Activated CD8-positive, alpha-beta memory T cell treated with anti-CD3 and anti-CD28 coated beads for 36 hours (primary cell): ENCODE measurements at regions not wholly inside any gene's neighbourhood (a gene's known extent, or its start where the extent isn't known, plus 50 kb on each side); places are given as distances from the start of the nearest gene placed in this dataset.
"Not testable (repeated sequence)": the region's sequence is repeated elsewhere in the genome, so short reads cannot be mapped to it uniquely, and the experiment has no call there.

Experiments used
- CTCF ChIA-PET: fragments of 350-600 bp; sonication (Branson Sonifier 250); formaldehyde crosslinking; loops from one replicate; lab custom pipeline; 2021; ENCODE audit warnings: antibody characterized with exemption; lab: Charles Lee
- POLR2A ChIA-PET: fragments of 350-600 bp; sonication (Branson Sonifier 250); formaldehyde crosslinking; loops from one replicate; lab custom pipeline; 2021; ENCODE audit warnings: antibody characterized with exemption; lab: Charles Lee

DNA sequence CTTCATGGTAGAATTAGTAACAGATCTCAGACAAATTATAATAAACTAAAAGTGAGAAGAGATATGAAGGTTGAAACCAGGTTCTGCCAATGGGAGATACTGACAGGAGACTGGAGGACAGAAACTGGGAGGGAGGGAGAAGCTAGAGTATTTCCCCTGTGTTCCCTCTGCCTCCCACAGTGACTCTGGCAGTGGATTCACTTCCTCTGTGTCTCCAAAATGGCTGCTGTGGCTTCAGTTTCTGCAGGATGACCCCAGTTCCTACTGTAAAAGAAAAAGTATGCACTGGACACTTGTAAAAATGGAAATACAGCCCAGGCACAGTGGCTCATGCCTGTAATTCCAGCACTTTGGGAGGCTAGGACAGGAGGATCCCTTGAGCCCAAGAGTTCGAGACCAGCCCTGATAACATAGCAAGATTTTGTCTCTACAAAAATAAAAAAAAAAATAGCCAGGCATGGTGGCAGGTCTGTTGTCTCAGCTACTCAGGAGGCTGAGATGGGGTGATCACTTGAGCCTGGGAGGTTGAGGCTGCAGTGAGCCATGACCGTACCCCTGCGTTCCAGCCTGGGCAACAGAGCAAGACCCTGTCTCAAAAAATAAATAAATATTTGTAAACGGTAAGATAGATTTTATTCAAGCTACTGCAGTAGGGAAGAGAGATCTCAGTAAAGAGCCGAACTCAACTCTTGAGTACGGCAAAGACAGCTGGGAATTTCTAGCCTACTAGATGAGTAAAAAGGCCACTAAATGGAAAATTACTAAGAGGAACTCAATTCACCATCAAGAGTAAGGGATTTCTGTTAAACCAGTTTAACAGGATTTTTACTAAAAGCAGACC lies 156.6 kb upstream of the TRIM24 start:
- CTCF ChIA-PET = no interaction called here
- POLR2A ChIA-PET = no interaction called here

DNA sequence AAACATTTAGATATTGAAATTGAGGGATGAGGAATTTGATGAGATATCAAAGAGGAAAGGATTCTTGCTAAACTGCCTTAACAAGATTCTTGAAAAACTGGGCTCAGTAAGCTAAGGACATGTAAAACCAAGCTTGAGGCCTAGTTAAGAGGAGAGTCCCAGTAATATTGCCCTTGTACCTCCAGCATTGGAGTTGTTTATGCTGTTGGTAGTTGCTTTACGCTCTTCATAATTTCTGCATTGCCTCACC lies 156.1 kb upstream of the TRIM24 start:
- ChIA-PET CTCF (no interaction called here), POLR2A (no interaction called here)

DNA sequence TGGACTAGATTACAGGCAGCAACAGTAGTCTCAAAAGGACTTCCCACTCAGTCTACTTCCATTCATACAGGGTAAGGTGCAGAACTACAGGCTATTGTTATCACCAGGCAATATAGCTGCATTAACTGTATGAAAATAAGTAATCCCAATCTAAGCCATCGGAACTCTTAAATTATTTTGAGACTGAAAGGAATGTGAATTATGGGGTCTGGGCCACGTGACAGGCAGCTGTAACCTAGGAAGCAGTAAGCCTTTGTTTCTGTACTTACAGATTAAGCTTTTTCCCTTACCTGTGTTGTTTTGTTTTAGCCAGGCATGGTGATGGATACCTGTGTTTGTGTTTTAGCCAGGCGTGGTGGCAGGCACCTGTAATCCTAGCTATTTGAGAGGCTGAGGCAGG lies 152.4 kb upstream of the TRIM24 start:
- ChIA-PET POLR2A (no interaction called here), CTCF (interaction anchor here (1.3 kb wide), 1 partner anchor 19 kb away, joined by 3 read pairs; no protein-coding TSS in a partner anchor)

DNA sequence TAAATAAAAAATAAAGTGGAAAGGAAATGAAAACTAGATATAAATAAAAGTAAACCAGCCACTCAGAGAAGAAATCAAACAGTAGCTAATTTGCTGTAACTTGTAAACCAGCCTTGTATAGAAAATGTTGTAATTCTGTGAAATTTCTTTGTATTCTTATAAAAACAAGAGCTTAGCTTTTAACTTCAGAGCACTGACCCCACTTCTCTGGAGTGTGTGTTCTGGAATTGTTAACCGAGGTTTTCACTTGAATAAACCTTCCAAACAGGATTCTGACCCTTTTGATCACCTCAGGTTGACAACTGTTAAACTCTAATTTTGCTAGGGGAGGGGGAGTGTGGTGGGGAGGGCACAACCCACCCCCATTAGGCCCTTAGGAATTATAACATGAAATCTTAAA lies 151.9 kb upstream of the TRIM24 start:
- ChIA-PET POLR2A (no interaction called here), CTCF (interaction anchor here (1.3 kb wide), 1 partner anchor 18 kb away, joined by 3 read pairs; no protein-coding TSS in a partner anchor)

DNA sequence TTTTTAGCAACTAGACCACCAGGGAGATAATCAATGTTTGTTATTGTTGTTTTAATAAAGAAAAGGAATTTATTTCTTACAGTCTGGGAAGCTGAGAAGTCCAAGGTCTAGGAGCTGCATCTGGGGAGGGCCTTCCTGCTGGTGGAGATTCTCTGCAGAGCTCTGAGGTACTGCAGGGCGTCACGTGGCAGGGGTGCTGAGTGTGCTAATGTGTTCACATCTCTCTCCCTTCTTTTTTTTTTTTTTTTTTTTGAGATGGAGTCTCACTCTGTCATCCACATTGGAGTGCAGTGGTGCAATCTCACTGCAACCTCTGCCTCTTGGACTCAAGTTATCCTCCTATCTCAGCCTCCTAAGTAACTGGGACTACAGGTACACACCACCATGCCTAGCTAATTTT lies 150.9 kb upstream of the TRIM24 start:
- CTCF ChIA-PET = interaction anchor here (0.6 to 0.8 kb wide), 2 partner anchors 435 to 834 kb away, joined by 3 read pairs; no protein-coding TSS in a partner anchor
- POLR2A ChIA-PET = no interaction called here

DNA sequence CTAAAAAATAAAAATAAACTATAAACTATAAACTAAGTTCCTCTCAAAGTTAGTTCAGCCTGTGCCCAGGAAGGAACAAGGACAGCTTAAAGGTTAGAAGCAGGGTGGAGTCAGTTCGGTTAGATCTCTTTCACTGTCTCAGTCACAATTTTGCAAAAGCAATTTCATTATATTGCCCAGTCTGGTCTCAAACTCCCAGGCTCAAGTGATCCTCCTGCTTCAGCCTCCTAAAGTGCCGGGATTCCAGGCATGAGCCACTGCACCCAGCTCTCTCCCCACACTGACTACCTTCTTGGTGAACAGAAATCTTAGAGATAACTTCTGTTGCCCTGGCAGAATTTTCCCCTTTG lies 146.3 kb upstream of the TRIM24 start:
- POLR2A ChIA-PET = no interaction called here
- CTCF ChIA-PET = no interaction called here

DNA sequence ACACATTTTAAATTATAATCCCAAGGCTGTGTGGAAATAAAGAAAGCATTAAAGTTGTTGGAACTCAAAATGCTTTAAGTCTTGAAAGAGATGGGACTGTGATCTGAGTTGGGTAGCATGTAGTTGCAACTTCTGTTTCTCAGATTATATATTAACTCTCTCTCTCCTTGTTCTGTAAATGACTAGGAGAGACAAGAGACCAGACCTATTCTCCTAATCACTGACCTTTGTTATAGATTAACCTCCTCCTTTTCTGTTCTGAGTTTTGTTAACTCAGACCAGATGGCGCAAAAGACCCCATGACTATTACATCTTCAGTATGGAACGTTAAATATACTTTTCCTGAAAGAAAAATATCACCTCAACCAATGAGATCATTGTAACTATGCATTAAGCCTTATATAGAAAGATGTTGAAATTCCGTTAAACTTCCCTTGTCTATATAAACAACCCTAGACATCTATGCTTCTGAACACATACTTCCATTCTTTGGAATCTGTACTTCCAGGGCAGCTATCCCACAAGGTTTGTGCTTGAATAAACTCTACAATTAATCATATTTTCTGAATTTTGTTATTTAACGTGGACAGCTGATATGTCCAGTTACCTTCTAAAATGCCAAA lies 143.5 kb upstream of the TRIM24 start:
- CTCF ChIA-PET = no interaction called here
- POLR2A ChIA-PET = no interaction called here

DNA sequence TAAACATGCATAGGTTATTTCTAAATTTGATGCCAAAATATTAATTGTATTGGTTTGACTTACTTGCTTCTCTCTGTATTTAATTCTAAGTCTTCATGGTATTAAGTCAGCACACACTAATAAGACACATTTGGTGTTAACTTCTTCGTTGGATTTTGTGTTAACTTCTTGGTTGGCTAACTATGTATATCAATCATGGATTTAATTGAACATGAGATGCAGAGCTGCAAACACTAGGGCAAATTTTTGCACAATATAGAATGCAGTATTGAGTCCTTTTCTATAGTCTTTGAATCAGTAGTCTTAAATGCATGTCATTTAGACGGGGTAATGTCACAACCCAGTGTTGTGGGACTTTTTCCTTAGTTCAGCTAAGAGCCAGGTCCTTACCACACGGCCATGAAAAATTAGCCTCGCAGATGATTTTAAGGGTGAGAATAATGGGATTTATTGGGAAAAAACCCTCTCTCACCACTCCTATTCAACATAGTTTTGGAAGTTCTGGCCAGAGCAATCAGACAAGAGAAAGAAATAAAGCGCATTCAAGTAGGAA lies 142.9 kb upstream of the TRIM24 start:
- CTCF ChIA-PET = no interaction called here
- POLR2A ChIA-PET = no interaction called here

DNA sequence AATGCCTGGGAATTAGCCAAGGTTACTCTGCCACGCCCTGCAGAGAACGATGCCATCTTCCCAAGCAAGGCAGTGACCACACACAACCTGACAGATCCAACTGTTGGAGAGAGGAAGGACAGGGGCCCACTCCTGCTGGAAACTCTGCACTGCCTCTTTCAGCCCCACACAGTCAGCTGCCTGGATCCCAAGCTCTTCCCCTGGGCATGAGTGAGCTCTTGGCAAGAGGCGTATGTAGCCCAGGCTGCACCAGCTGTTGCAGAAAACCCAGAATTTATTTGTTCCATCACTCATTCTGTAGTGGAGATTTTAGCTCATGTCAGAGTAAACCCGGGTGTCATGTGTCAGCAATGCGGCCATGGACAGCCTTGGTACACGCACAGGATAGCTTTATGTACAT lies 135.1 kb upstream of the TRIM24 start:
- ChIA-PET CTCF (no interaction called here), POLR2A (no interaction called here)

DNA sequence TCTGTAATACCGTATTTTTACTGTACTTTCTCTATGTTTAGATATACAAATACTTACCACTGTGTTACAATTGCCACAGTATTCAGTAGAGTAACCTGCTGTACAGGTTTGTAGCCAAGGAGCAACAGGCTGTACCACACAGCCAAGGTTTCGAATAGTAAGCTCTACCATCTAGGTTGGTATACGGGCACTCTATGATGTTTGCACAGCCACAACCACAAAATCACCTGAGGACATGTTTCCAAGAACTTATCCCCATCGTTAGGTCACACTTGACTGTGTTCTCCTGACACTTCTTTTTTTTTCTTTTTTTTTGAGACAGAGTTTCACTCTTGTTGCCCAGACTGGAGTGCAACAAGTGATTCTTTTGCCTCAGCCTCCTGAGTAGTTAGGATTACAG lies 134.6 kb upstream of the TRIM24 start:
- CTCF ChIA-PET = no interaction called here

DNA sequence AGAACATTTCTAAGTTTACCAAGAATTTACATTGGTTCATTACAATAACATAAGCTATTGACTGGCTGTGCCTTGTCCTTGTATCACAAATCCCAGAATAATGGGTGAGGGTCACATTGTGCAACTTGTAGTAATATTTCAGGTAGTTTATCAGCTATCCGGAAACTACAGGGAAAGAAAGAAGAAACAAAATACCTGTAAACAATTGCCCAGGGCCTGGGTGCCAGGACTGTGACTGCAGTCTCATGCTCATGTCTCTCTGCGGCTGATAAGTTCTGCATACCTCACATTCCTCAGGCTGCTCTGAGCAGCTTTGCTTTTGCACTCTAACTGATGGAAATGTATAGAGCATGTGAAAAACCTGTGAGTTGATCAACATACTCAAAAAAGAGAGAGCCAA lies 131.8 kb upstream of the TRIM24 start:
- POLR2A ChIA-PET = no interaction called here
- CTCF ChIA-PET = no interaction called here

More for the DNA sequence above, 134.6 kb upstream of the TRIM24 start:
- POLR2A ChIA-PET = no interaction called here

DNA sequence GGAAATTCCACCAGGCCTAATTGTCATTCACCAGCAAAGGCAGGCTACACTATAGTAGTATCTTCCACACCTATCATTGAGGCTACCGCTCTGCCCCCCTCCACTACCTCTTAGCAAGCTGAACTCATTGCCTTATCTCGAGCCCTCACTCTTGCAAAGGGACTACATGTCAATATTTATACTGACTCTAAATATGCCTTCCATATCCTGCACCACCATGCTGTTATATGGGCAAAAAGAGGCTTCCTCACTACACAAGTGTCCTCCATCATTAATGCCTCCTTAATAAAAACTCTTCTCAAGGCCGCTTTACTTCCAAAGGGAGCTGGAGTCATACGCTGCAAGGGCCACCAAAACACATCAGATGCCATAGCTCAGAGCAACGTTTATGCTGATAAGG lies 127.2 kb upstream of the TRIM24 start:
- CTCF ChIA-PET = not testable (repeated sequence)

DNA sequence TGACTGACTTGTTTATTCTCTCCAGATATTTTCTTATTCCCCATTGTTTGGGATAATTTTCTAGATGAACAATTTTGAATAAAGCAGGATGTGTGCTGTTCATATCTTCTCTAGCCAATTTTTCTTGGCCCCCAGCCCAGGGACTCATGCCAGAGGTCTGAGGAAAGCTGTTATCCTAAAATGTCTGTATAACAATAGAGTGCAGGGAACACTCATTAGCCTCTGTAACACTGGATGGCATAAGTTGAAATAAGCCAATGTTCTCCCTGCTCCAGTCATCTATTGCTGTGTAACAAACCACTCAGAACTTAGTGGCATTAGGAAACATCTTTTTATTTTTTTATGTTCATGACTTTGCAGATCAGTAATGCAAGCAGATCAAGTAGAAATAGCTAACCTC lies 121.7 kb upstream of the TRIM24 start:
- POLR2A ChIA-PET = no interaction called here
- CTCF ChIA-PET = no interaction called here

More for the DNA sequence above, 127.2 kb upstream of the TRIM24 start:
- POLR2A ChIA-PET = not testable (repeated sequence)

DNA sequence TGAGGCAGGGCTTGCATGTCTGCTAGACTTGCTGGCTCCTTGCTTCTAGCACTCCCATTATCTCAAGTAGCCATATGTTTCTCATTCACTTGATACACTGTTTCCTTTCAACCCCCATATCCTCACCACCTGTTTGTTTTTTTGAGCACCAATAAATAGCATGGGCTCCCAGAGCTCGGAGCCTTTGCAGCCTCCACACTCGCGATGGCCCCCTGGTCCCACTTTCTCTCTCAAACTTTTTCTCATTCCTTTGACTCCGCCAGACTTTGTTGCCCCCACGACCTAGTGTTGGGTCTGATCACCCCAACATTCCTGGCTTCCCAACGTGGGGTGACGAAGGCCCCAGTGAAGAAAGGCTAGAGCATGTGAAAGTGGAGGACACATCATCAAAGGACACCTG lies 120.8 kb upstream of the TRIM24 start:
- POLR2A ChIA-PET = not testable (repeated sequence)

DNA sequence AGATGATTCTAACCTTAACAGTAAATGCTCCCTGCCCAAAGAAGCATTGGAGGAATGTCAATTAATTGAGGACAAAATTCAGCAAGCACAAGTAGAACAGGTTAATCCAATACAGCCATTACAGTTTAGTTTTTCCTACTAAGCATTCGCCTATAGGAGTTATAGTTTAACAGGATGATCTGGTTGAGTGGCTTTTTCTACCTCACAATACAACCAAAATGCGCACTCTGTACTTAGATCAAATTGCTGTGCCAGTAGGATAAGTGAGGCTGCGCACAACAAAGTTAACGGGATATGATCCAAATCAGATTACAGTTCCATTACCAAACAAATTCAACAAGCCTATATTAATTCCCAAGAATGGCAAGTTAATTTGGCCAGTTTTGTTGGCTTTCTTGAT lies 117.1 kb upstream of the TRIM24 start:
- CTCF ChIA-PET = interaction anchor here (0.7 kb wide), 1 partner anchor 7 kb away, joined by 3 read pairs; no protein-coding TSS in a partner anchor

More for the DNA sequence above, 120.8 kb upstream of the TRIM24 start:
- CTCF ChIA-PET = not testable (repeated sequence)

DNA sequence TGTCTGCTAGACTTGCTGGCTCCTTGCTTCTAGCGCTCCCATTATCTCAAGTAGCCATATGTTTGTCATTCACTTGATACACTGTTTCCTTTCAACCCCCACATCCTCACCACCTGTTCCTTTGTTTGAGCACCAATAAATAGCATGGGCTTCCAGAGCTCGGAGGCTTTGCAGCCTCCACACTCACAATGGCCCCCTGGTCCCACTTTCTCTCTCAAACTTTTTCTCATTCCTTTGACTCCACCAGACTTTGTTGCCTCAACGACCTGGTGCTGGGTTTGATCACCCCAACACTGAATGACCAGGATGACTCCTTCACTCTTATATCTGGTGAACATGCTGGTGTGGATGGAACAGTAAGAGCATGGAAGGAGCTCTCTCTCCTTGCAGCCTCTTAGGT lies 114.5 kb upstream of the TRIM24 start:
- ChIA-PET POLR2A (no interaction called here), CTCF (interaction anchor here (0.8 kb wide), 1 partner anchor 11 kb away, joined by 4 read pairs; no protein-coding TSS in a partner anchor)

More for the DNA sequence above, 117.1 kb upstream of the TRIM24 start:
- POLR2A ChIA-PET = no interaction called here

DNA sequence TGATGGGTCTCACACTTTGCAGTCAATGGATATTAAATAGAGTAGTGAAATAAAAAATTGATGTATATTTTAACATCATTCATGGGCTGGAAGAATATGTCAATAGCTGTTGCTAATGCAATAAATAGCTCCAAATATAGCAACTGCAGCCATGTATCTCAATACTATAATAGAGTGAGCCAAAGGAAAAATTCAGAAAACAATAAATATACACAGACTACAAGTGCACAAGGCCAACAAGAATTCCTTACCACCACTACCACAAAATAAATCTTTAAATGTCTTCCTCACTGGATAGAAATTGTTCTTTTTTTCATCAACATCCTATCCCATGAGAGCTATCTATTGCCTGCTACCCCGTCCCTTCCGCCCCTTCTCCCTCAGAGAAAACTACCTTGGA lies 113.1 kb upstream of the TRIM24 start:
- ChIA-PET POLR2A (no interaction called here), CTCF (no interaction called here)

DNA sequence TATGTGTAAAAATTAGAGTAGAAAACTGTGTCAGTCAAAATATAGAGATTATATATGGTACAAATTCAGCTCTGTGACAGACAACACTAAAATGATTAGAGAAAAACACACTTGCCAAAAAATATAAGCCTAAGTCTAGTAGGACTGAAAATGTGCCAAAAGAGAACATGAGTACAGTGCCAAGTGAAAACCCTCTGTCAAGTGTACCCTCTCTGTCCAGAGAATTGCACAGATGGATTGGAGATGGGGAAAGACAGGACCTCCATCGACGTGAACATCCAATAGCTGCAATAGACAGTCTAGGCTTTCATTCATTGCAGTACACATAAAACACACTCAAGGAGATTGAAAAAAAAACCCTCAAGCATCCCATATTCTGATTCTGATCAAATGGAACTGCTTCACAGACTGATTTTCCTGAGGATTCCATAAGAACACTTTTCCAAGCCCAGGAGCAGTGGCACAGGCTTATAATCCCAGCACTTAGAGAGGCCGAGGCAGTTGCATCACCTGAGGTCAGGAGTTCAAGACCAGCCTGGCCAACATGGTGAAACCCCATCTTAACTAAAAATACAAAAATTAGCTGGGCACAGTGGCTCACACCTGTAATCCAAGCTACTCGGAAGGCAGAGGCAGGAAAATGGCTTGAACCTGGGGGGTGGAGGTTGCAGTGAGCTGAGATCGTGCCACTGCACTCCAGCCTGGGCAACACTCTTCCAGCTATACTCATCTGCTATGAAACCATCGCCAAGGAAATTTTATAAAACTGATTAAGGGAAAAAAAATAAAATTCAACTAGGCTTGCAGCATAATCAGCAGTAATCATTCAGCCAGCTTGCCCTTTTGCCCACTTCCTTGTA lies 110.0 kb upstream of the TRIM24 start:
- CTCF ChIA-PET = interaction anchor here (0.6 kb wide), 2 partner anchors 8 to 594 kb away, joined by 3 to 4 read pairs; no protein-coding TSS in a partner anchor
- POLR2A ChIA-PET = no interaction called here

DNA sequence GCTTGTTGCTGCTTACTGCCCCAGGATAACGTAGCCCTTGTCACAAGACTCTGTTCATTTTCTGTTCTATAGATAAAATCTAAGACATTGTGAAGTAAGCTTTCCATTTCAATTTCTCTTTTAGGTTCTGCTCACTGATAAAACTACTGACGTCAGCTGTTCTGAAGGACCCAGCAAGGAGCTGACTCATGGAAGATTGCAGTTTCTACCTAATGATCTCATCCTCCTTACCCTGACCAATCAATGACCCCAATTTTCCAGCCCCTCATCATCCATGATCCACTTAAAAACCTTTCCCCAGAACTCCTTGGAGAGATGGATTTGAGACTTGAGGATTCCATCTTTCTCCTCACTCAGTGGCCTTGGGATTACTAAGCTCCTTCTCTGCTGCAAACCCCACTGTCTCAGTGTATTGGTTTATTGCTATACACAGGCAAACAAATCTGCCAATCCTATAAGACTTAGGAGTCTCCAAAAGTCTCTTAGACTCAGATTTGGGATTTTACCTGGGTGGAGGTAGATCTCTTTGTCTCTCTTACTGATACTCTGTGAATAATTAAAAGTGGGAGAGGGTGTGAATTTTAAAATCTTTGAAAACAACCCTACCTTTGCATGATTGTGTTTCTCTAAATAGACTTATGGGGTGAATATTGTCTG lies 109.2 kb upstream of the TRIM24 start:
- ChIA-PET CTCF (interaction anchor here (0.6 kb wide), 1 partner anchor 8 kb away, joined by 3 read pairs; no protein-coding TSS in a partner anchor), POLR2A (no interaction called here)
